ENCODE measurements at regions not wholly inside any gene's neighbourhood (a gene's known extent, or its start where the extent isn't known, plus 50 kb on each side); places are given as distances from the start of the nearest gene placed in this dataset.

DNA sequence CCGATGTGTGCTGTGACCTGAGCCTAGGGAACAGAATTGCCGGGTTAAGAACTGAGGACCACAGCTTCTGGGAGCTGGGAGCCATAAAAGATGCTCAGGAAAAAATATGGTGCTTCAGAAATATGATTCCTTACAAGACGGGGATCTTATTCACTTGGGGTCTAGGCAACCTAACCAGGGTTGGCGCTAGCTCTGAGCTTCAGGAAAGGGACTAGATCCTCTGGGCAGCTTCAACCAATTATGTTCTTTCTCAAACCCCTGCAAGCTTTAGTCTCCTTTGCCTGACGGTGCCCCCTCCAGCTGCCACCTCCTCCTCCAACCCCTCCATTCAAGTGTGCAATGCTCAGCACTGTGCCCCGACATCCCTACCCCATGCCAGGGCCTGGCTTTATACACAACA lies 634.1 kb upstream of the CADM1 start:
- TF ChIP-seq, protein P1, sequence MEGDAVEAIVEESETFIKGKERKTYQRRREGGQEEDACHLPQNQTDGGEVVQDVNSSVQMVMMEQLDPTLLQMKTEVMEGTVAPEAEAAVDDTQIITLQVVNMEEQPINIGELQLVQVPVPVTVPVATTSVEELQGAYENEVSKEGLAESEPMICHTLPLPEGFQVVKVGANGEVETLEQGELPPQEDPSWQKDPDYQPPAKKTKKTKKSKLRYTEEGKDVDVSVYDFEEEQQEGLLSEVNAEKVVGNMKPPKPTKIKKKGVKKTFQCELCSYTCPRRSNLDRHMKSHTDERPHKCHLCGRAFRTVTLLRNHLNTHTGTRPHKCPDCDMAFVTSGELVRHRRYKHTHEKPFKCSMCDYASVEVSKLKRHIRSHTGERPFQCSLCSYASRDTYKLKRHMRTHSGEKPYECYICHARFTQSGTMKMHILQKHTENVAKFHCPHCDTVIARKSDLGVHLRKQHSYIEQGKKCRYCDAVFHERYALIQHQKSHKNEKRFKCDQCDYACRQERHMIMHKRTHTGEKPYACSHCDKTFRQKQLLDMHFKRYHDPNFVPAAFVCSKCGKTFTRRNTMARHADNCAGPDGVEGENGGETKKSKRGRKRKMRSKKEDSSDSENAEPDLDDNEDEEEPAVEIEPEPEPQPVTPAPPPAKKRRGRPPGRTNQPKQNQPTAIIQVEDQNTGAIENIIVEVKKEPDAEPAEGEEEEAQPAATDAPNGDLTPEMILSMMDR (IDR thresholded peaks at IDR 0.05) = no peak
- TF ChIP-seq POLR2A (IDR thresholded peaks at IDR 0.05) = no peak
